Glutamatergic neuron (in vitro differentiated cells): ENCODE measurements at regions not wholly inside any gene's neighbourhood (a gene's known extent, or its start where the extent isn't known, plus 50 kb on each side); places are given as distances from the start of the nearest gene placed in this dataset.

Source experiments
- DNase-seq: peaks from one replicate; pipeline ENCODE4 v3.0.0; 2022
- H3K27ac Mint-ChIP-seq: one replicate; pipeline ENCODE4 v1.8.0; 2020; ENCODE audit warnings: mild to moderate bottlenecking, mixed read lengths, inconsistent platforms; ENCODE audit not compliant: unreplicated experiment
- H3K27me3 Mint-ChIP-seq: one replicate; pipeline ENCODE4 v1.8.0; 2020; ENCODE audit warnings: mild to moderate bottlenecking, moderate library complexity, mixed read lengths, inconsistent platforms; ENCODE audit not compliant: unreplicated experiment
- H3K36me3 Mint-ChIP-seq: one replicate; pipeline ENCODE4 v1.8.0; 2020; ENCODE audit warnings: mild to moderate bottlenecking, mixed read lengths, inconsistent platforms; ENCODE audit not compliant: unreplicated experiment
- H3K4me1 Mint-ChIP-seq: one replicate; pipeline ENCODE4 v1.8.0; 2020; ENCODE audit warnings: mild to moderate bottlenecking, low read depth, mixed read lengths, inconsistent platforms; ENCODE audit not compliant: unreplicated experiment
- H3K4me3 Mint-ChIP-seq: one replicate; pipeline ENCODE4 v1.8.0; 2020; ENCODE audit warnings: mild to moderate bottlenecking, mixed read lengths, inconsistent platforms; ENCODE audit not compliant: unreplicated experiment
- H3K9me3 Mint-ChIP-seq: one replicate; pipeline ENCODE4 v1.8.0; 2020; ENCODE audit warnings: mild to moderate bottlenecking, moderate library complexity, mixed read lengths, inconsistent platforms; ENCODE audit not compliant: unreplicated experiment
- TF ChIP-seq, protein P1 (sequence below): fragments of 200-600 bp; sonication (generic); IDR thresholded peaks from one replicate; pipeline ENCODE4 v1.5.0; 2021; ENCODE audit not compliant: partially characterized antibody, unreplicated experiment

DNA sequence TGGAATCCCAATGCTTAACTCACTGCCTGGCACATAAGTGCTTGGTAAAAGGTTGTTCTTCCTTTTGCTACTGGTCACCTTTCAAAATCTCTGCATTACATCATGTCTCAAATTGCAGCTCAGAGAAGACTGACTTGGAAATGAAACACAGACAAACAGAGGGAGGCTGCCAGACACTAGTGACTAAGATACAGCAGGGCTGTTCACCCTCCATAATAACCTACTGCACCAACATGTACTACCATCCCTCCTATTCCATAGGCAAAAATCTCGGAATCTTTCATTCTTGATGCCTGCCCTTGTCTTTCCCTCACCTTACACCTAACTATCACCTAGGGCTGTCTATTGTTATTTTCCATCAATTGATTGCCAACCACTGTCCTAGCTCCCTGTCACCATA is 502.3 kb upstream of the ADAMTS9 start:
- TF ChIP-seq, protein P1, sequence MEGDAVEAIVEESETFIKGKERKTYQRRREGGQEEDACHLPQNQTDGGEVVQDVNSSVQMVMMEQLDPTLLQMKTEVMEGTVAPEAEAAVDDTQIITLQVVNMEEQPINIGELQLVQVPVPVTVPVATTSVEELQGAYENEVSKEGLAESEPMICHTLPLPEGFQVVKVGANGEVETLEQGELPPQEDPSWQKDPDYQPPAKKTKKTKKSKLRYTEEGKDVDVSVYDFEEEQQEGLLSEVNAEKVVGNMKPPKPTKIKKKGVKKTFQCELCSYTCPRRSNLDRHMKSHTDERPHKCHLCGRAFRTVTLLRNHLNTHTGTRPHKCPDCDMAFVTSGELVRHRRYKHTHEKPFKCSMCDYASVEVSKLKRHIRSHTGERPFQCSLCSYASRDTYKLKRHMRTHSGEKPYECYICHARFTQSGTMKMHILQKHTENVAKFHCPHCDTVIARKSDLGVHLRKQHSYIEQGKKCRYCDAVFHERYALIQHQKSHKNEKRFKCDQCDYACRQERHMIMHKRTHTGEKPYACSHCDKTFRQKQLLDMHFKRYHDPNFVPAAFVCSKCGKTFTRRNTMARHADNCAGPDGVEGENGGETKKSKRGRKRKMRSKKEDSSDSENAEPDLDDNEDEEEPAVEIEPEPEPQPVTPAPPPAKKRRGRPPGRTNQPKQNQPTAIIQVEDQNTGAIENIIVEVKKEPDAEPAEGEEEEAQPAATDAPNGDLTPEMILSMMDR: no peak
- no peak overlapping the region for H3K4me3 Mint-ChIP-seq
- H3K36me3 Mint-ChIP-seq: peaks cover 6% of the 10 kb centered on the region
- H3K4me1 Mint-ChIP-seq: peaks cover 9% of the 10 kb centered on the region
- no peak overlapping the region for H3K27ac Mint-ChIP-seq
- peaks cover 2% of the 10 kb centered on the region for H3K27me3 Mint-ChIP-seq
- DNase-seq: no peak
- H3K9me3 Mint-ChIP-seq: no peaks in the 10 kb centered on the region

GRCh38 chr3:65186268-65186667 is 498.5 kb upstream of the ADAMTS9 start:
- TF ChIP-seq, protein P1: no peak
- Mint-ChIP-seq H3K27ac (no peak overlapping the region), H3K4me3 (no peak overlapping the region), H3K36me3 (peaks cover 6% of the 10 kb centered on the region), H3K9me3 (no peaks in the 10 kb centered on the region), H3K27me3 (peaks cover 2% of the 10 kb centered on the region), H3K4me1 (peaks cover 2% of the 10 kb centered on the region)
- no peak for DNase-seq

- H3K27me3 Mint-ChIP-seq: no peaks in the 10 kb centered on the region
- H3K9me3 Mint-ChIP-seq: no peaks in the 10 kb centered on the region
- peaks cover 2% of the 10 kb centered on the region for H3K4me1 Mint-ChIP-seq
- DNase-seq: no peak
- H3K27ac Mint-ChIP-seq: no peak overlapping the region
- no peaks in the 10 kb centered on the region for H3K36me3 Mint-ChIP-seq
- TF ChIP-seq, protein P1: no peak
- no peak overlapping the region for H3K4me3 Mint-ChIP-seq
Observed at GRCh38 chr3:65182682-65183081, 494.9 kb upstream of the ADAMTS9 start.

GRCh38 chr3:65182085-65182484 is 494.3 kb upstream of the ADAMTS9 start:
- Mint-ChIP-seq H3K27ac (no peak overlapping the region), H3K36me3 (no peaks in the 10 kb centered on the region), H3K4me3 (no peak overlapping the region), H3K9me3 (no peaks in the 10 kb centered on the region), H3K27me3 (no peaks in the 10 kb centered on the region), H3K4me1 (peaks cover 2% of the 10 kb centered on the region)
- DNase-seq: no peak
- TF ChIP-seq, protein P1: no peak

GRCh38 chr3:65181391-65181871 is 493.6 kb upstream of the ADAMTS9 start:
- no peaks in the 10 kb centered on the region for H3K9me3 Mint-ChIP-seq
- no peak overlapping the region for H3K4me3 Mint-ChIP-seq
- H3K4me1 Mint-ChIP-seq: peaks cover 2% of the 10 kb centered on the region
- TF ChIP-seq, protein P1: no peak
- H3K36me3 Mint-ChIP-seq: no peaks in the 10 kb centered on the region
- no peaks in the 10 kb centered on the region for H3K27me3 Mint-ChIP-seq
- H3K27ac Mint-ChIP-seq: no peak overlapping the region
- no peak for DNase-seq
